HEK293T (cell line): ENCODE measurements at regions not wholly inside any gene's neighbourhood (a gene's known extent, or its start where the extent isn't known, plus 50 kb on each side); places are given as distances from the start of the nearest gene placed in this dataset.

Experiments used
- FOXM1 ChIP-seq: fragments of 450-650 bp; IDR thresholded peaks from 2 replicates; pipeline ENCODE4 v1.6.1; 2017; ENCODE audit warnings: mild to moderate bottlenecking, borderline replicate concordance
- HDGF ChIP-seq: fragments of 450-650 bp; IDR thresholded peaks from 2 replicates; pipeline ENCODE4 v1.6.1; 2017; ENCODE audit warnings: antibody characterized with exemption, borderline replicate concordance
- NFRKB ChIP-seq: fragments of 450-650 bp; IDR thresholded peaks from 2 replicates; pipeline ENCODE4 v1.6.1; 2016; ENCODE audit warnings: mild to moderate bottlenecking, moderate library complexity

GRCh38 chr4:188717661-188718060 is 578.4 kb downstream of the TRIML1 start:
- no peak for TF ChIP-seq NFRKB
- no peak for TF ChIP-seq FOXM1
- TF ChIP-seq HDGF = no peak
